IMR-90 (cell line): ENCODE measurements at regions not wholly inside any gene's neighbourhood (a gene's known extent, or its start where the extent isn't known, plus 50 kb on each side); places are given as distances from the start of the nearest gene placed in this dataset.

Source experiments
- ATAC-seq: fragments of 200-7000 bp; cut with Tn5 transposase; 2 replicates; pipeline ENCODE4 v1.9.1; 2020; ENCODE audit warnings: low read depth, mild to moderate bottlenecking, moderate library complexity
- BruUV-seq: library from RNA; stranded (reverse); fragments of 400-500 nt; replicated peaks from 2 replicates; lab custom pipeline; 2021; lab: Mats Ljungman, UMichigan
- CTCF ChIA-PET: fragments of 300-600 bp; formaldehyde crosslinking; extraction: SDS; loops from one replicate; lab custom pipeline; 2021; ENCODE audit warnings: antibody characterized with exemption; lab: Yijun Ruan, JAX
- POLR2A ChIA-PET: fragments of 300-600 bp; sonication (Branson Sonifier 250); formaldehyde crosslinking; loops from one replicate; lab custom pipeline; 2022; ENCODE audit warnings: antibody characterized with exemption; ENCODE audit not compliant: unreplicated experiment; lab: Charles Lee
- DNase-seq: peaks from one replicate; pipeline ENCODE4 v3.0.0; 2013
- H2AFZ ChIP-seq: replicated peaks from 2 replicates; pipeline ENCODE3; 2013; ENCODE audit warnings: low read length, mild to moderate bottlenecking; ENCODE audit not compliant: poor library complexity
- H2AK5ac ChIP-seq: 2 replicates; pipeline ENCODE4 v1.6.1; 2013; ENCODE audit warnings: low read depth, low read length, inconsistent platforms
- H2AK9ac ChIP-seq: replicated peaks from 2 replicates; pipeline ENCODE3; 2013; ENCODE audit warnings: mild to moderate bottlenecking, low read depth, low read length, moderate library complexity; ENCODE audit not compliant: poor library complexity
- H2BK120ac ChIP-seq: 2 replicates; pipeline ENCODE4 v1.6.1; 2013; ENCODE audit warnings: low read depth, low read length, inconsistent platforms
- H2BK15ac ChIP-seq: 3 replicates; pipeline ENCODE4 v1.6.1; 2013; ENCODE audit warnings: low read depth, low read length, inconsistent platforms
- H2BK20ac ChIP-seq: 2 replicates; pipeline ENCODE4 v1.6.1; 2013; ENCODE audit warnings: low read depth, mild to moderate bottlenecking, inconsistent platforms, low read length, moderate library complexity
- H2BK5ac ChIP-seq: 2 replicates; pipeline ENCODE4 v1.6.1; 2013; ENCODE audit warnings: mild to moderate bottlenecking, low read depth, low read length, inconsistent platforms; ENCODE audit not compliant: poor library complexity, severe bottlenecking
- H3K14ac ChIP-seq: replicated peaks from 2 replicates; pipeline ENCODE4 v1.6.1; 2013; ENCODE audit warnings: low read depth, low read length, inconsistent platforms
- H3K18ac ChIP-seq: 2 replicates; pipeline ENCODE4 v1.6.1; 2013; ENCODE audit warnings: low read depth, low read length, control low read depth
- H3K23ac ChIP-seq: 2 replicates; pipeline ENCODE4 v1.6.1; 2013; ENCODE audit warnings: low read depth, low read length, inconsistent platforms
- H3K27ac ChIP-seq: 2 replicates; pipeline ENCODE4 v1.5.1; 2013; ENCODE audit warnings: mild to moderate bottlenecking, control low read depth, low read length; ENCODE audit not compliant: insufficient read depth
- H3K27me3 ChIP-seq: 2 replicates; pipeline ENCODE4 v1.6.1; 2013; ENCODE audit warnings: low read length; ENCODE audit not compliant: control insufficient read depth, insufficient read depth
- H3K36me3 ChIP-seq: 2 replicates; pipeline ENCODE4 v1.6.1; 2013; ENCODE audit warnings: low read length, mixed read lengths; ENCODE audit not compliant: control insufficient read depth, insufficient read depth
- H3K4ac ChIP-seq: 2 replicates; pipeline ENCODE4 v1.6.1; 2013; ENCODE audit warnings: low read depth, low read length, inconsistent platforms
- H3K4me1 ChIP-seq: 2 replicates; pipeline ENCODE4 v1.6.1; 2013; ENCODE audit warnings: low read length, mixed read lengths; ENCODE audit not compliant: control insufficient read depth, insufficient read depth
- H3K4me2 ChIP-seq: 2 replicates; pipeline ENCODE4 v1.6.1; 2013; ENCODE audit warnings: low read depth, mild to moderate bottlenecking, control low read depth, low read length, moderate library complexity
- H3K4me3 ChIP-seq: 2 replicates; pipeline ENCODE4 v1.5.1; 2013; ENCODE audit warnings: low read depth, mild to moderate bottlenecking, control low read depth, low read length, moderate library complexity; ENCODE audit not compliant: insufficient read depth
- H3K56ac ChIP-seq: 2 replicates; pipeline ENCODE4 v1.6.1; 2013; ENCODE audit warnings: low read length, inconsistent platforms; ENCODE audit not compliant: insufficient read depth; ENCODE audit errors: extremely low read depth
- H3K79me1 ChIP-seq, 2 experiments: 2 replicates each; pipeline ENCODE4 v1.6.1; 2013; ENCODE audit warnings: low read length in 2 of 2, inconsistent platforms in 1 of 2, low read depth in 1 of 2
- H3K9ac ChIP-seq: 2 replicates; pipeline ENCODE4 v1.6.1; 2013; ENCODE audit warnings: low read depth, low read length, control low read depth
- H3K9me1 ChIP-seq: 2 replicates; pipeline ENCODE4 v1.6.1; 2013; ENCODE audit warnings: low read length, inconsistent platforms; ENCODE audit not compliant: insufficient read depth
- H3K9me3 ChIP-seq: 2 replicates; pipeline ENCODE4 v1.6.1; 2013; ENCODE audit warnings: low read length; ENCODE audit not compliant: control insufficient read depth, insufficient read depth
- H4K20me1 ChIP-seq: 2 replicates; pipeline ENCODE4 v1.6.1; 2013; ENCODE audit warnings: low read length, inconsistent platforms; ENCODE audit not compliant: insufficient read depth
- H4K5ac ChIP-seq: 2 replicates; pipeline ENCODE4 v1.6.1; 2013; ENCODE audit warnings: mild to moderate bottlenecking, low read depth, low read length, control low read depth
- H4K8ac ChIP-seq, 2 experiments: 2 replicates each; pipeline ENCODE4 v1.6.1; 2013; ENCODE audit warnings: low read depth in 2 of 2, low read length in 2 of 2, control low read depth in 1 of 2, inconsistent platforms in 1 of 2
- H4K91ac ChIP-seq: 2 replicates; pipeline ENCODE4 v1.6.1; 2013; ENCODE audit warnings: low read depth, low read length, inconsistent platforms; ENCODE audit not compliant: insufficient read depth
- CEBPB ChIP-seq: IDR thresholded peaks from 2 replicates; pipeline ENCODE4 v1.6.1; 2012; ENCODE audit warnings: low read depth, low read length, improper control_type of control experiment
- CHD1 ChIP-seq: IDR thresholded peaks from 2 replicates; pipeline ENCODE4 v1.6.1; 2012; ENCODE audit warnings: low read depth, low read length, improper control_type of control experiment
- FOS ChIP-seq: fragments of 150-350 bp; IDR thresholded peaks from 2 replicates; pipeline ENCODE4 v1.6.1; 2016; ENCODE audit warnings: low read depth, low read length
- MAFK ChIP-seq: IDR thresholded peaks from 2 replicates; pipeline ENCODE4 v1.6.1; 2012; ENCODE audit warnings: low read depth, low read length, improper control_type of control experiment
- MXI1 ChIP-seq: IDR thresholded peaks from 2 replicates; pipeline ENCODE4 v1.6.1; 2012; ENCODE audit warnings: low read depth, mild to moderate bottlenecking, low read length, moderate library complexity, borderline replicate concordance
- NFE2L2 ChIP-seq: fragments of 150-350 bp; IDR thresholded peaks from 2 replicates; pipeline ENCODE4 v1.6.1; 2016; ENCODE audit warnings: low read depth, mild to moderate bottlenecking, low read length
- POLR2A ChIP-seq: IDR thresholded peaks from 2 replicates; pipeline ENCODE4 v1.6.1; 2012; ENCODE audit warnings: mild to moderate bottlenecking, low read depth, low read length
- RAD21 ChIP-seq: IDR thresholded peaks from 2 replicates; pipeline ENCODE4 v1.6.1; 2012; ENCODE audit warnings: low read length, improper control_type of control experiment
- RCOR1 ChIP-seq: IDR thresholded peaks from 2 replicates; pipeline ENCODE4 v1.6.1; 2012; ENCODE audit warnings: mild to moderate bottlenecking, low read length, improper control_type of control experiment; ENCODE audit not compliant: insufficient replicate concordance
- RFX5 ChIP-seq: IDR thresholded peaks from 2 replicates; pipeline ENCODE4 v1.8.0; 2012; ENCODE audit warnings: low read depth, mild to moderate bottlenecking, low read length, moderate library complexity
- SMC3 ChIP-seq: fragments of 150-350 bp; IDR thresholded peaks from 2 replicates; pipeline ENCODE4 v1.6.1; 2016; ENCODE audit warnings: low read depth, mild to moderate bottlenecking, antibody characterized with exemption, low read length, moderate library complexity
- WGBS, 2 experiments: methylation state at CpG; one replicate each; pipeline versions ENCODE4 v1.1.5 to v1.1.7; 2013; ENCODE audit warnings: missing lambda C conversion rate in 2 of 2; ENCODE audit not compliant: insufficient read length in 1 of 2; ENCODE audit errors: extremely low coverage in 2 of 2; 5-methylcytosine and 5-hydroxymethylcytosine counted together
- dilution Hi-C: fragments of 300-500 bp; cut with HindIII; formaldehyde crosslinking; loops from one replicate; pipeline ENCODE4 v1.14.3; 2018; ENCODE audit warnings: low sequenced_read_pairs; ENCODE audit not compliant: unreplicated experiment
- in situ Hi-C: fragments of 300-500 bp; cut with MboI; formaldehyde crosslinking; loops from 3 replicates; pipeline ENCODE4 v1.14.3; 2019; ENCODE audit warnings: low sequenced_read_pairs, inconsistent platforms, mixed read lengths
- intact Hi-C: fragments of 100-400 bp; cut with micrococcal nuclease; formaldehyde crosslinking; loops from 2 replicates; pipeline ENCODE4 v1.10.0; 2022
- TF ChIP-seq, protein P1 (sequence below): fragments of 150-350 bp; IDR thresholded peaks from 2 replicates; pipeline ENCODE4 v1.6.1; 2017; ENCODE audit warnings: mild to moderate bottlenecking, antibody characterized with exemption, low read length, low read depth
- TF ChIP-seq, protein P2 (sequence below): fragments of 150-350 bp; IDR thresholded peaks from 2 replicates; pipeline ENCODE4 v1.6.1; 2016; ENCODE audit warnings: low read depth, mild to moderate bottlenecking, low read length, moderate library complexity, borderline replicate concordance

DNA sequence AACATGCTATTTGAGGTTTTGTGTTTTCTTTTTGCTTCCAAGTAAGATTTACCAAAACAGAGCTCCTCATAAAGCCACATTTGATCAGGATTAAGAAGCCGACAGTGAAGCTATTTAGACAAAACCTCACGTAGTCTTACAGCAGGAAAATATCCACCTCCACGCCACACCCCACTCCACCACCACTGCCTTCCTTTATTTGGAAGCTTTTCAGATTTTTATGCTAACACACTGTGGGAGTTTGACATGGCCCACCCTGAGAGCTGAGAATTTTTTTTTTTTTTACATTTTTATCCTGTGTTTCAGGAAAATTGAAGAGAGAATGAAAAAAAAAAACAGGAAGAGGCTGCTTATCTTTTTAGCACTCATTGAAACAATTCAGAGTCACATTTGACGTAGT lies 104.8 kb upstream of the MC3R start:
- in situ Hi-C loops, result no loop called here
- no peak overlapping the region for H3K9ac ChIP-seq

More for the DNA sequence above, 104.8 kb upstream of the MC3R start:
- Histone ChIP-seq H3K4ac (no peak overlapping the region), H2BK5ac (no peak overlapping the region), H3K36me3 (no peaks in the 10 kb centered on the region), H2BK120ac (no peak overlapping the region), H3K14ac (no peak overlapping the region), H3K23ac (no peak overlapping the region), H2BK15ac (no peak overlapping the region), H2AK9ac (no peak overlapping the region), H2AK5ac (no peak overlapping the region), H3K4me1 (no peaks in the 10 kb centered on the region), H4K8ac (no peak overlapping the region), H4K20me1 (no peaks in the 10 kb centered on the region), H3K56ac (no peak overlapping the region), H3K27me3 (no peaks in the 10 kb centered on the region), H3K79me1 (no peaks in the 10 kb centered on the region), H3K9me3 (peaks cover 12% of the 10 kb centered on the region), H3K18ac (no peak overlapping the region), H4K5ac (no peak overlapping the region), H3K27ac (no peak overlapping the region), H3K4me3 (no peak overlapping the region), H3K4me2 (no peak overlapping the region), H2AFZ (no peak overlapping the region), H3K9me1 (no peaks in the 10 kb centered on the region), H4K91ac (no peak overlapping the region), H2BK20ac (no peak overlapping the region)
- dilution Hi-C loops (no loop called here), intact Hi-C loops (loop anchor here (5.0 kb wide), 1 partner anchor 531 kb away; no protein-coding TSS in a partner anchor)
- no TSS peak for BruUV-seq
- TF ChIP-seq FOS (no peak), RCOR1 (no peak), MAFK (no peak), CHD1 (no peak), SMC3 (no peak), NFE2L2 (no peak), CEBPB (no peak), RAD21 (no peak), MXI1 (no peak), RFX5 (no peak), POLR2A (no peak)
- TF ChIP-seq, protein P1, sequence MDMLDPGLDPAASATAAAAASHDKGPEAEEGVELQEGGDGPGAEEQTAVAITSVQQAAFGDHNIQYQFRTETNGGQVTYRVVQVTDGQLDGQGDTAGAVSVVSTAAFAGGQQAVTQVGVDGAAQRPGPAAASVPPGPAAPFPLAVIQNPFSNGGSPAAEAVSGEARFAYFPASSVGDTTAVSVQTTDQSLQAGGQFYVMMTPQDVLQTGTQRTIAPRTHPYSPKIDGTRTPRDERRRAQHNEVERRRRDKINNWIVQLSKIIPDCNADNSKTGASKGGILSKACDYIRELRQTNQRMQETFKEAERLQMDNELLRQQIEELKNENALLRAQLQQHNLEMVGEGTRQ, result no peak
- TF ChIP-seq, protein P2, sequence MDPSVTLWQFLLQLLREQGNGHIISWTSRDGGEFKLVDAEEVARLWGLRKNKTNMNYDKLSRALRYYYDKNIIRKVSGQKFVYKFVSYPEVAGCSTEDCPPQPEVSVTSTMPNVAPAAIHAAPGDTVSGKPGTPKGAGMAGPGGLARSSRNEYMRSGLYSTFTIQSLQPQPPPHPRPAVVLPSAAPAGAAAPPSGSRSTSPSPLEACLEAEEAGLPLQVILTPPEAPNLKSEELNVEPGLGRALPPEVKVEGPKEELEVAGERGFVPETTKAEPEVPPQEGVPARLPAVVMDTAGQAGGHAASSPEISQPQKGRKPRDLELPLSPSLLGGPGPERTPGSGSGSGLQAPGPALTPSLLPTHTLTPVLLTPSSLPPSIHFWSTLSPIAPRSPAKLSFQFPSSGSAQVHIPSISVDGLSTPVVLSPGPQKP, result no peak
- no peak for DNase-seq
- CTCF ChIA-PET, result no interaction called here
- WGBS, 2 experiments, result no CpG with 5 or more reads among the region's 4 CpGs
- POLR2A ChIA-PET, result no interaction called here
- ATAC-seq, result no peak
